Cardiac fibroblast (primary cell): ENCODE measurements at regions not wholly inside any gene's neighbourhood (a gene's known extent, or its start where the extent isn't known, plus 50 kb on each side); places are given as distances from the start of the nearest gene placed in this dataset.
A peak's percentile ranks its signal among the peaks of the same experiment; 100 is the strongest.

Experiments used
- DNase-seq, 2 donors: peaks; one replicate each; pipeline versions ENCODE4 v3.0.0 to v3.0.0-alpha.2; 2010; ENCODE audit warnings: low read depth in 2 of 2
- H3K4me3 ChIP-seq, 2 donors: replicated peaks in 1 of 2; 1 replicate in 1 of 2; 2 replicates in 1 of 2; pipeline ENCODE4 v1.5.1; 2011; ENCODE audit warnings: low read depth in 2 of 2, low read length in 2 of 2, mild to moderate bottlenecking in 2 of 2, moderate library complexity in 1 of 2
- TF ChIP-seq, protein P1 (sequence below): IDR thresholded peaks from one replicate; pipeline ENCODE4 v1.5.1; 2011; ENCODE audit warnings: low read depth, mild to moderate bottlenecking, low read length, inconsistent platforms

GRCh38 chr15:95866711-95867440 lies 463.6 kb upstream of the NR2F2 start:
- H3K4me3 ChIP-seq: no peak overlapping the region
- TF ChIP-seq, protein P1, sequence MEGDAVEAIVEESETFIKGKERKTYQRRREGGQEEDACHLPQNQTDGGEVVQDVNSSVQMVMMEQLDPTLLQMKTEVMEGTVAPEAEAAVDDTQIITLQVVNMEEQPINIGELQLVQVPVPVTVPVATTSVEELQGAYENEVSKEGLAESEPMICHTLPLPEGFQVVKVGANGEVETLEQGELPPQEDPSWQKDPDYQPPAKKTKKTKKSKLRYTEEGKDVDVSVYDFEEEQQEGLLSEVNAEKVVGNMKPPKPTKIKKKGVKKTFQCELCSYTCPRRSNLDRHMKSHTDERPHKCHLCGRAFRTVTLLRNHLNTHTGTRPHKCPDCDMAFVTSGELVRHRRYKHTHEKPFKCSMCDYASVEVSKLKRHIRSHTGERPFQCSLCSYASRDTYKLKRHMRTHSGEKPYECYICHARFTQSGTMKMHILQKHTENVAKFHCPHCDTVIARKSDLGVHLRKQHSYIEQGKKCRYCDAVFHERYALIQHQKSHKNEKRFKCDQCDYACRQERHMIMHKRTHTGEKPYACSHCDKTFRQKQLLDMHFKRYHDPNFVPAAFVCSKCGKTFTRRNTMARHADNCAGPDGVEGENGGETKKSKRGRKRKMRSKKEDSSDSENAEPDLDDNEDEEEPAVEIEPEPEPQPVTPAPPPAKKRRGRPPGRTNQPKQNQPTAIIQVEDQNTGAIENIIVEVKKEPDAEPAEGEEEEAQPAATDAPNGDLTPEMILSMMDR: no peak
- DNase-seq: peak in 1 of 2 donors; percentile 73

DNA sequence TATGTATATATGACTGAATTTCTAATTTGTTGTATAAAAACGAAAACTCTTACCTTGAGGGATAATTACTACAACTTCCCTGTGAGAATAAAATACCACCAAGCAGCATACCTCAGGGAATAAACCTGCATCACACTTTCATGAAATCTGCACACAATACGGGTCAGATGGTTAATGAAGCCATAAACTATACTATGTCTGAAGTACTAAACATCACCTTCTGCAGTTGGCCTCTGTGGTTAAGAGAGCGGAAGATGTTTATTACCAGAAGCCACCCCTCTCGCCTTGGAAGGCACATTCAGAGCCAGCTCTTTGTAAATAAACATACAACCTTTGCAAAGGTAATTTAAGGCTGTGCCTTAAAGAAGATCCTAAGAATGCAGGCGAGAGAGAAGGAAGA lies 462.1 kb upstream of the NR2F2 start:
- no peak overlapping the region for H3K4me3 ChIP-seq
- no peak for DNase-seq
- TF ChIP-seq, protein P1: no peak

DNA sequence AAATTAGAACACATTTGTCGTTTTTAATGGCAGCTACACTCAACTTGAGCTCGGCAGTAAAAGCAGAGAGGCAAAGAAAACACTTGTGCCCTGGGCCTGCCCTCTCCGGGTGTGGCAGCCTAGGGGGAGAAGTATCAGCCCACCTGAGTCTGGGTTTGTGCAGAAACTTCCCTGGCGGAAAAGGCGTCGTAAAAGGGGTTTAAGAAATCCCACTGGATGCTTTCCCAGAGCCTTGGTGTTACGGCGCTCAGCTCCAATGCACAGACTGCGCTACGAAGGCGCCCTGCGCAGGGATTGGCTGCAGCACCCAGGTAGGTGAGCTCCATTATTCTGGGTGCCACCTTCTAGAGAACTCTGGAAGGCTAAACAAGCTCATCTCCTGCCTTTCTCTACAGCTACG lies 461.5 kb upstream of the NR2F2 start:
- TF ChIP-seq, protein P1: no peak
- H3K4me3 ChIP-seq: no peak overlapping the region
- no peak for DNase-seq

- TF ChIP-seq, protein P1: no peak
- DNase-seq: no peak
- no peak overlapping the region for H3K4me3 ChIP-seq
Measured at GRCh38 chr15:95869920-95870319, 460.6 kb upstream of the NR2F2 start.

DNA sequence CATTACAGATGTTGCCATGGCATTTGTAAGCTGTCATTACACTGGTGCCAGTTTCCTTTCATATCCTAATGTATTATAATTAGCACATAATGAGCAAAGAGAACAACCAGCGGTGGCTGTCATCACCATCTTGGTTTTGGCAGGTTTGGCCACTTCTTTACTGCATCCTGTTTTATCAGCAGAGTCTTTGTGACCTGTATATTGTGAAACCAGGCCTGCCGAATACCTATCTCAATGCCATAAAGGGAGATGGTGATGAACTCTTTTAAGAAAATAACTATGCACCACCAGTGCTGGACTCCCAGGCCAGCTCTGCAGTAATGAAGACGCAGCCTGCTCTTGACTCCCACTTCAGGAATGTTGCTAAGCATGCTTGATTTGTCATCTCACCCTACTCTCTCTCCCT lies 458.1 kb upstream of the NR2F2 start:
- TF ChIP-seq, protein P1: no peak
- no peak overlapping the region for H3K4me3 ChIP-seq
- peak; percentile 69 to 77 for DNase-seq

DNA sequence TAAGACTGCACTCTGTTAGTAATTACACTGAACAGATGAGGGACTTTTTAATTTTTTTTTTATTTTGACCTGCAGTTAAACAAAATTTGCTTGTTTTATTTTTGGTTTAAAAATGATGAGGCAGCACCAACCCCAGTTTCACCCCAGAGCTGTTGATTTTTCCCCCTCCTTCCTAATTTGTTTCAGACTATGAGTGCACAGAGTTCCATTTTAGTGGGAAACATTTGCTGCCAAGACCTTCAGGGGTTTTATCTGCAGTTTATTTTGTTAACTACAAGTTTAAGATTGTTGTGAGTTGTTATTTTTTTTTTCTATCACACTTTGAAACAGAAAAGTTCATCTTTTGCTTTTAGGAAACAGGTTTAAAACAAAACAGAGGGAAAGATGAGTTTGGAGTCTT lies 455.9 kb upstream of the NR2F2 start:
- TF ChIP-seq, protein P1: no peak
- no peak for DNase-seq
- no peak overlapping the region for H3K4me3 ChIP-seq
